H1 (cell line): ENCODE measurements at regions not wholly inside any gene's neighbourhood (a gene's known extent, or its start where the extent isn't known, plus 50 kb on each side); places are given as distances from the start of the nearest gene placed in this dataset.
A peak's percentile ranks its signal among the peaks of the same experiment; 100 is the strongest.

Source experiments
- CTCF ChIA-PET: fragments of 300-600 bp; sonication (Branson Sonifier 250); formaldehyde crosslinking; loops from one replicate; lab custom pipeline; 2021; ENCODE audit not compliant: partially characterized antibody; lab: Charles Lee
- POLR2A ChIA-PET: fragments of 300-600 bp; sonication (Branson Sonifier 250); formaldehyde crosslinking; loops from one replicate; lab custom pipeline; 2021; ENCODE audit warnings: inconsistent platforms; ENCODE audit not compliant: partially characterized antibody; lab: Charles Lee
- DNase-seq, 2 experiments: peaks; one replicate each; pipeline versions ENCODE4 v3.0.0 to v3.0.0-alpha.2; 2010 to 2022; ENCODE audit warnings: low spot score in 2 of 2, low read depth in 1 of 2, mixed read lengths in 1 of 2
- FAIRE-seq: peaks from 2 replicates; lab custom pipeline; 2011; peaks lifted over from hg19 to GRCh38; lab: Jason Lieb, UNC
- H2AFZ ChIP-seq: 2 replicates; pipeline ENCODE4 v1.8.1; 2012; ENCODE audit warnings: low read length, inconsistent platforms
- H2AK5ac ChIP-seq: 2 replicates; pipeline ENCODE4 v1.6.1; 2013; ENCODE audit warnings: low read depth, low read length
- H2BK120ac ChIP-seq: replicated peaks from 2 replicates; pipeline ENCODE3; 2013; ENCODE audit warnings: low read depth, low read length, inconsistent platforms
- H2BK12ac ChIP-seq: 2 replicates; pipeline ENCODE4 v1.6.1; 2013; ENCODE audit warnings: low read depth, low read length
- H2BK15ac ChIP-seq: 2 replicates; pipeline ENCODE4 v1.6.1; 2013; ENCODE audit warnings: low read length
- H2BK20ac ChIP-seq: 2 replicates; pipeline ENCODE4 v1.6.1; 2013; ENCODE audit warnings: low read length
- H2BK5ac ChIP-seq: 2 replicates; pipeline ENCODE4 v1.6.1; 2013; ENCODE audit warnings: low read depth, low read length
- H3K14ac ChIP-seq: 2 replicates; pipeline ENCODE4 v1.6.1; 2013; ENCODE audit warnings: inconsistent platforms; ENCODE audit not compliant: insufficient read length
- H3K18ac ChIP-seq: 2 replicates; pipeline ENCODE4 v1.6.1; 2013; ENCODE audit warnings: low read length; ENCODE audit errors: extremely low read depth
- H3K23ac ChIP-seq: 2 replicates; pipeline ENCODE4 v1.6.1; 2013; ENCODE audit warnings: inconsistent platforms; ENCODE audit not compliant: insufficient read length
- H3K23me2 ChIP-seq: 2 replicates; pipeline ENCODE4 v1.6.1; 2013; ENCODE audit warnings: low read depth, low read length
- H3K27ac ChIP-seq: 2 replicates; pipeline ENCODE4 v1.6.1; 2011; ENCODE audit warnings: low read depth, low read length, inconsistent platforms
- H3K27me3 ChIP-seq, 4 experiments: replicated peaks in 1 of 4; 1 replicate in 1 of 4; 2 replicates in 3 of 4; pipeline versions ENCODE4 v1.6.1 to v1.8.1; 2011 to 2013; ENCODE audit warnings: low read length in 3 of 4, mild to moderate bottlenecking in 3 of 4, inconsistent platforms in 2 of 4, mixed read lengths in 2 of 4, moderate library complexity in 1 of 4; ENCODE audit not compliant: control insufficient read depth in 3 of 4, insufficient read depth in 3 of 4; ENCODE audit errors: extremely low read depth in 1 of 4
- H3K36me3 ChIP-seq, 4 experiments: 2 replicates each; pipeline versions ENCODE4 v1.6.1 to v1.8.1; 2011 to 2013; ENCODE audit warnings: mild to moderate bottlenecking in 4 of 4, low read length in 3 of 4, moderate library complexity in 2 of 4, control low read depth in 1 of 4, inconsistent platforms in 1 of 4; ENCODE audit not compliant: insufficient read depth in 4 of 4, control insufficient read depth in 2 of 4
- H3K4ac ChIP-seq: replicated peaks from 2 replicates; pipeline ENCODE3; 2013; ENCODE audit warnings: low read length, low read depth, mixed read lengths, inconsistent platforms; ENCODE audit not compliant: insufficient read length
- H3K4me1 ChIP-seq, 4 experiments: replicated peaks in 1 of 4; 1 replicate in 1 of 4; 2 replicates in 3 of 4; pipeline versions ENCODE4 v1.6.1 to v1.8.1; 2011 to 2013; ENCODE audit warnings: low read length in 3 of 4, inconsistent platforms in 2 of 4, mixed read lengths in 1 of 4; ENCODE audit not compliant: insufficient read depth in 4 of 4, control insufficient read depth in 3 of 4
- H3K4me2 ChIP-seq, 2 experiments: 2 replicates each; pipeline versions ENCODE4 v1.6.1 to v1.8.1; 2011 to 2013; ENCODE audit warnings: low read depth in 2 of 2, low read length in 2 of 2, control low read depth in 1 of 2, inconsistent platforms in 1 of 2, mild to moderate bottlenecking in 1 of 2; ENCODE audit not compliant: insufficient read depth in 1 of 2
- H3K4me3 ChIP-seq, 4 experiments: fragments of 200-600, 300-600 bp in 1 of 4; sonication (generic), shearing (Covaris generic), sonication (Bioruptor Twin) in 1 of 4; 2 replicates each; pipeline versions ENCODE4 v1.5.1 to v1.8.1; 2011 to 2016; ENCODE audit warnings: low read length in 4 of 4, low read depth in 3 of 4, control low read depth in 2 of 4, inconsistent platforms in 2 of 4, mild to moderate bottlenecking in 2 of 4, mixed read lengths in 1 of 4, moderate library complexity in 1 of 4; ENCODE audit not compliant: insufficient read depth in 2 of 4; ENCODE audit errors: extremely low read depth in 1 of 4
- H3K56ac ChIP-seq: replicated peaks from 2 replicates; pipeline ENCODE3; 2013; ENCODE audit warnings: low read depth, mild to moderate bottlenecking, mixed read lengths, low read length, inconsistent platforms; ENCODE audit not compliant: insufficient read length
- H3K79me1 ChIP-seq: 2 replicates; pipeline ENCODE4 v1.6.1; 2013; ENCODE audit warnings: low read depth, low read length, control low read depth
- H3K79me2 ChIP-seq, 2 experiments: 2 replicates each; pipeline versions ENCODE4 v1.6.1 to v1.8.1; 2012 to 2013; ENCODE audit warnings: low read length in 2 of 2, mild to moderate bottlenecking in 2 of 2, inconsistent platforms in 1 of 2; ENCODE audit not compliant: insufficient read depth in 2 of 2, control insufficient read depth in 1 of 2
- H3K9ac ChIP-seq, 4 experiments: replicated peaks in 1 of 4; 1 replicate in 1 of 4; 2 replicates in 3 of 4; pipeline versions ENCODE4 v1.6.1 to v1.8.1; 2011 to 2013; ENCODE audit warnings: low read depth in 3 of 4, low read length in 3 of 4, control low read depth in 2 of 4, mild to moderate bottlenecking in 2 of 4, moderate library complexity in 2 of 4, inconsistent platforms in 1 of 4; ENCODE audit errors: extremely low read depth in 1 of 4
- H3K9me3 ChIP-seq, 2 experiments: 2 replicates each; pipeline versions ENCODE4 v1.6.1 to v1.8.1; 2012 to 2013; ENCODE audit warnings: mild to moderate bottlenecking in 2 of 2, moderate library complexity in 2 of 2, control low read depth in 1 of 2, inconsistent platforms in 1 of 2, low read depth in 1 of 2, low read length in 1 of 2, mixed read lengths in 1 of 2; ENCODE audit not compliant: insufficient read depth in 2 of 2
- H4K20me1 ChIP-seq, 2 experiments: replicated peaks in 1 of 2; 2 replicates each; pipeline versions ENCODE3 to v1.8.1; 2011 to 2013; ENCODE audit warnings: inconsistent platforms in 2 of 2, low read length in 2 of 2, mild to moderate bottlenecking in 1 of 2; ENCODE audit not compliant: insufficient read depth in 2 of 2, control insufficient read depth in 1 of 2
- H4K5ac ChIP-seq: 2 replicates; pipeline ENCODE4 v1.6.1; 2013; ENCODE audit warnings: low read length, low read depth, mixed read lengths, inconsistent platforms; ENCODE audit not compliant: insufficient read length
- H4K8ac ChIP-seq: 2 replicates; pipeline ENCODE4 v1.8.0; 2013; ENCODE audit warnings: mild to moderate bottlenecking, moderate library complexity, low read length, inconsistent platforms; ENCODE audit not compliant: insufficient read depth; ENCODE audit errors: extremely low read depth
- H4K91ac ChIP-seq: replicated peaks from 2 replicates; pipeline ENCODE3; 2013; ENCODE audit warnings: low read length, mixed read lengths, inconsistent platforms; ENCODE audit not compliant: insufficient read length
- BACH1 ChIP-seq: IDR thresholded peaks from 2 replicates; pipeline ENCODE4 v1.6.1; 2012; ENCODE audit warnings: low read length, improper control_type of control experiment
- CTBP2 ChIP-seq: IDR thresholded peaks from 2 replicates; pipeline ENCODE4 v1.7.0; 2011; ENCODE audit warnings: borderline replicate concordance, mild to moderate bottlenecking, moderate library complexity, mixed read lengths, low read length; ENCODE audit not compliant: insufficient read depth, insufficient read length
- KDM1A ChIP-seq: fragments of 200-600, 300-600 bp; sonication (generic); IDR thresholded peaks from 2 replicates; pipeline ENCODE4 v1.7.1; 2016; ENCODE audit warnings: mild to moderate bottlenecking, low read length, borderline replicate concordance
- RNF2 ChIP-seq: fragments of 200-900, 300-1000 bp; sonication (generic); IDR thresholded peaks from 2 replicates; pipeline ENCODE4 v1.7.1; 2016; ENCODE audit warnings: borderline replicate concordance, low read depth, mild to moderate bottlenecking, antibody characterized with exemption, low read length; ENCODE audit not compliant: poor library complexity, severe bottlenecking; ENCODE audit errors: missing control alignments
- SAP30 ChIP-seq: fragments of 300-600 bp; sonication (generic); IDR thresholded peaks from 2 replicates; pipeline ENCODE4 v1.7.1; 2012; ENCODE audit warnings: low read length, moderate library complexity, mild to moderate bottlenecking, inconsistent platforms; ENCODE audit not compliant: insufficient read depth, insufficient replicate concordance
- YY1 ChIP-seq: IDR thresholded peaks from 2 replicates; pipeline ENCODE4 v1.6.1; 2011; ENCODE audit warnings: low read depth, mild to moderate bottlenecking, low read length
- WGBS, 2 experiments: shearing (Covaris generic) in 1 of 2; methylation state at CpG; one replicate each; pipeline versions ENCODE4 v1.1.6 to v1.1.7; 2013 to 2015; ENCODE audit warnings: low lambda C conversion rate in 2 of 2, mixed read lengths in 2 of 2, inconsistent platforms in 1 of 2, low coverage in 1 of 2, missing lambda C conversion rate in 1 of 2; ENCODE audit not compliant: insufficient replicate concordance in 2 of 2, insufficient coverage in 1 of 2, insufficient read length in 1 of 2; ENCODE audit errors: extremely low coverage in 1 of 2, missing lambda C conversion rate in 1 of 2; 5-methylcytosine and 5-hydroxymethylcytosine counted together

DNA sequence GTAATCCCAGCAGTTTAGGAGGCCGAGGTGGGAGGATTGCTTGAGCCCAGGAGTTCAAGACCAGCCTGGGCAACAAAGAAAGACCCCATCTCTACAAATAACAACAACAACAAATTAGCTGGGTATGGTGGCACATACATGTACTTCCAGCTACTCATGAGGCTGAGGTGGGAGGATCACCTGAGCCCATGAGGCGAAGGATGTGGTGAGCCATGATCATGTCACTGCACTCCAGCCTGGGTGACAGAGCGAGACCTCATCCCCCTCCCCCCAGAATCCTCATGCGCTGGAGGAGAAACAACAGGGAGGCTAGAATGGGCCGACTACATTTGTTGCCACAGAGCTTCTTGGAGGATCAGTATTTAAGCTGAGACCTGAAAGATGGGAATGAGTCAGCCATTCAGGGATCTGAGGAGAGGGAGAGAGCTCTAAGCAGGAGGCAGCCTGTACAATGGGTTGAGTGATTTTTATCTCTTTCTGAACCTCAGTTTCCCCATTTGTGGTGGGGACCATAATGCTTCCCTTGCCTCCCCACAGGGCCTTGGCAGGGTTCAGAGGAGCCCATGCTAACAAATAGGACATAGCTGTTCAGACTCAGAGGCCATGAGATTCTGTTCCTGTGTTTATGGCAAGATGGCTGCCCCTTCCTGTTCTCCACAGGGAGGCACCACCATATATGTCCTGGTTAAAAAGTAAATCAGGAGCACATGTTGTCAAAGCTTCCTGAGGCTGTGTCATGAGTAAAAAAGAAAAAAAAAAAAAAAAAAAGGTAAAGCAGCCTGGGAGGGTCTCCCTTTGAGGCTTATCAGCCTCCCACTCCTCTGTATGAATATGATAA, 131.4 kb upstream of the HAAO start:
- H2AK5ac ChIP-seq: no peak overlapping the region
- peak overlapping the region; percentile 78 for H2BK12ac ChIP-seq
- no peaks in the 10 kb centered on the region for H3K79me2 ChIP-seq
- peak overlapping the region; percentile 14; the same call in 1 of the 2 replicates for H3K18ac ChIP-seq
- H3K14ac ChIP-seq: no peak overlapping the region
- H2BK120ac ChIP-seq: peak overlapping the region; percentile 71
- FAIRE-seq (no peak), DNase-seq (no peak)
- POLR2A ChIA-PET: interaction anchor here (0.8 kb wide), 1 partner anchor 106 kb away, joined by 3 read pairs; no protein-coding TSS in a partner anchor
- CTCF ChIA-PET: interaction anchor here (0.9 to 9.9 kb wide), 8 partner anchors 7 to 100 kb away, joined by 3 to 69 read pairs (median 4); no protein-coding TSS in a partner anchor
- H3K4me2 ChIP-seq: 0 out of 4 replicates have a peak overlapping the region, but pooled peaks of 1 of the 2 experiments have one; percentile 20
- no peak overlapping the region for H3K9ac ChIP-seq
- no peaks in the 10 kb centered on the region for H3K23me2 ChIP-seq
- H2BK5ac ChIP-seq: peak overlapping the region; percentile 95; the same call in 1 of the 2 replicates
- no peak for TF ChIP-seq RNF2
- TF ChIP-seq KDM1A: peak; percentile 13; the same call in 1 of the 2 replicates
- TF ChIP-seq YY1: peak; percentile 72; the same call in 1 of the 2 replicates
- no peak for TF ChIP-seq CTBP2
- TF ChIP-seq BACH1: no peak
- TF ChIP-seq SAP30: no peak
- no peak overlapping the region for H3K56ac ChIP-seq
- peak overlapping the region; percentile 11; the same call in 1 of the 2 replicates for H2AFZ ChIP-seq
- peak overlapping the region; percentile 94; the same call in 1 of the 2 replicates for H2BK20ac ChIP-seq
- no peak overlapping the region; a peak in 1 of 8 replicates for H3K4me3 ChIP-seq
- no peaks in the 10 kb centered on the region for H3K79me1 ChIP-seq
- H3K9me3 ChIP-seq: no peaks in the 10 kb centered on the region
- H2BK15ac ChIP-seq: no peak overlapping the region
- no peaks in the 10 kb centered on the region for H3K36me3 ChIP-seq
- peaks cover 20 to 30% (median 23%) of the 10 kb centered on the region in 4 experiments for H3K4me1 ChIP-seq
- no peak overlapping the region for H3K23ac ChIP-seq
- 0 out of 2 replicates have a peak overlapping the region, but pooled peaks have one; percentile 39 for H4K8ac ChIP-seq
- peak overlapping the region; percentile 62; the same call in 1 of the 2 replicates for H3K27ac ChIP-seq
- peak overlapping the region; percentile 66 for H4K5ac ChIP-seq
- WGBS, 2 experiments: 55% methylated on average over 5 of the region's 5 CpGs; no CpG with 5 or more reads in 1 of the 2 experiments
- H3K27me3 ChIP-seq: no peaks in the 10 kb centered on the region
- peak overlapping the region; percentile 26 for H4K91ac ChIP-seq
- peak overlapping the region; percentile 46 for H3K4ac ChIP-seq
- no peaks in the 10 kb centered on the region for H4K20me1 ChIP-seq
